GM23338 (cell line): ENCODE measurements at regions not wholly inside any gene's neighbourhood (a gene's known extent, or its start where the extent isn't known, plus 50 kb on each side); places are given as distances from the start of the nearest gene placed in this dataset.

Source experiments
- ATAC-seq: fragments of 200-7000 bp; cut with Tn5 transposase; 3 replicates; pipeline ENCODE4 v1.9.1; 2020
- DNase-seq: peaks from one replicate; pipeline ENCODE4 v3.0.0-alpha.2; 2015; ENCODE audit warnings: low spot score
- H2AFZ ChIP-seq: fragments of 200-600 bp; sonication (generic); 2 replicates; pipeline ENCODE4 v1.8.0; 2016; ENCODE audit warnings: antibody characterized with exemption, mild to moderate bottlenecking, moderate library complexity
- H3F3A ChIP-seq: fragments of 200-600 bp; sonication (generic); replicated peaks from 2 replicates; pipeline ENCODE4 v1.8.0; 2017; ENCODE audit warnings: antibody characterized with exemption, mixed run types, low read depth
- H3K27ac ChIP-seq: fragments of 200-600 bp; sonication (generic); 2 replicates; pipeline ENCODE4 v1.6.1; 2016; ENCODE audit warnings: low read depth
- H3K27me3 ChIP-seq: fragments of 200-600 bp; sonication (generic); 2 replicates; pipeline ENCODE4 v1.8.0; 2016; ENCODE audit warnings: mild to moderate bottlenecking, mixed run types, moderate library complexity; ENCODE audit not compliant: insufficient read depth
- H3K36me3 ChIP-seq: fragments of 200-600 bp; sonication (generic); 2 replicates; pipeline ENCODE4 v1.8.0; 2016; ENCODE audit warnings: mild to moderate bottlenecking; ENCODE audit not compliant: insufficient read depth
- H3K4me1 ChIP-seq: fragments of 200-600 bp; sonication (generic); 2 replicates; pipeline ENCODE4 v1.8.0; 2016; ENCODE audit warnings: mild to moderate bottlenecking, moderate library complexity; ENCODE audit not compliant: insufficient read depth
- H3K4me2 ChIP-seq: fragments of 200-600 bp; sonication (generic); 2 replicates; pipeline ENCODE4 v1.7.1; 2017; ENCODE audit warnings: mixed run types
- H3K4me3 ChIP-seq: fragments of 200-600 bp; sonication (generic); 2 replicates; pipeline ENCODE4 v1.6.1; 2016; ENCODE audit warnings: mixed run types
- H3K79me2 ChIP-seq: fragments of 200-600 bp; sonication (generic); replicated peaks from 2 replicates; pipeline ENCODE4 v1.8.0; 2017; ENCODE audit warnings: mild to moderate bottlenecking; ENCODE audit not compliant: insufficient read depth
- H3K9me2 ChIP-seq: fragments of 200-600 bp; sonication (generic); 2 replicates; pipeline ENCODE4 v1.8.0; 2017; ENCODE audit not compliant: insufficient read depth
- H4K20me1 ChIP-seq: fragments of 200-600 bp; sonication (generic); replicated peaks from 2 replicates; pipeline ENCODE4 v1.8.0; 2017; ENCODE audit warnings: mild to moderate bottlenecking; ENCODE audit not compliant: insufficient read depth
- H3K27ac Mint-ChIP-seq: 2 replicates; pipeline ENCODE4 v1.8.0; 2020; ENCODE audit warnings: inconsistent platforms, mild to moderate bottlenecking, moderate library complexity, mixed read lengths
- H3K27me3 Mint-ChIP-seq: 3 replicates; pipeline ENCODE4 v1.8.0; 2022; ENCODE audit warnings: low read depth, mild to moderate bottlenecking, moderate library complexity, mixed read lengths, inconsistent platforms; ENCODE audit not compliant: insufficient read depth, poor library complexity
- H3K36me3 Mint-ChIP-seq: 3 replicates; pipeline ENCODE4 v1.8.0; 2021; ENCODE audit warnings: low read depth, mild to moderate bottlenecking, inconsistent platforms, moderate library complexity, mixed read lengths
- H3K4me1 Mint-ChIP-seq: 3 replicates; pipeline ENCODE4 v1.8.0; 2020; ENCODE audit warnings: mild to moderate bottlenecking, inconsistent platforms, mixed read lengths
- H3K4me3 Mint-ChIP-seq: 3 replicates; pipeline ENCODE4 v1.8.0; 2021; ENCODE audit warnings: moderate library complexity, mild to moderate bottlenecking, inconsistent platforms, mixed read lengths
- H3K9me3 Mint-ChIP-seq: 3 replicates; pipeline ENCODE4 v1.8.0; 2020; ENCODE audit warnings: moderate library complexity, mild to moderate bottlenecking, inconsistent platforms, mixed read lengths
- CTCF ChIP-seq, 2 experiments: fragments of 200-600 bp in 1 of 2; sonication (generic) in 1 of 2; conservative IDR thresholded peaks; 2 replicates each; pipeline versions ENCODE4 v1.5.1 to v1.6.1; 2016 to 2017; ENCODE audit warnings: antibody characterized with exemption in 2 of 2, low read depth in 2 of 2, mild to moderate bottlenecking in 2 of 2, moderate library complexity in 1 of 2
- EZH2 ChIP-seq: fragments of 200-600 bp; sonication (generic); IDR thresholded peaks from one replicate; pipeline ENCODE4 v1.8.0; 2017; ENCODE audit warnings: antibody characterized with exemption, mild to moderate bottlenecking, low read depth; ENCODE audit not compliant: unreplicated experiment
- NANOG ChIP-seq: IDR thresholded peaks from 2 replicates; pipeline ENCODE4 v1.6.1; 2016; ENCODE audit warnings: antibody characterized with exemption, borderline replicate concordance
- POLR2AphosphoS5 ChIP-seq: IDR thresholded peaks from 2 replicates; pipeline ENCODE4 v1.6.1; 2016; ENCODE audit warnings: antibody characterized with exemption, low read depth
- STAT1 ChIP-seq: IDR thresholded peaks from one replicate; pipeline ENCODE4 v1.6.1; 2016; ENCODE audit warnings: antibody characterized with exemption; ENCODE audit not compliant: unreplicated experiment
- ZNF462 ChIP-seq: fragments of 250-450 bp; sonication (Bioruptor Pico); IDR thresholded peaks from 2 replicates; pipeline ENCODE4 v1.5.0; 2020; ENCODE audit warnings: mild to moderate bottlenecking, moderate library complexity

GRCh38 chr1:168799927-168800605, 71.1 kb upstream of the DPT start (continued):
- TF ChIP-seq ZNF462 (CRISPR knock-in tag) (no peak), CTCF (conservative IDR thresholded peaks at IDR 0.05; ENCODE audit: low read depth in 2 of 2) (no peak), POLR2AphosphoS5 (no peak), NANOG (no peak), EZH2 (no peak)

- ATAC-seq, result no peak; the same call in 2 of the 3 replicates
- Histone ChIP-seq H3K4me1 (peaks cover 7% of the 10 kb centered on the region; the same call in 1 of the 2 replicates), H3K4me3 (no peak overlapping the region), H2AFZ (no peak overlapping the region), H3K9me2 (no peaks in the 10 kb centered on the region), H3K4me2 (no peak overlapping the region), H3F3A (no peaks in the 10 kb centered on the region), H3K36me3 (no peaks in the 10 kb centered on the region), H3K27me3 (no peaks in the 10 kb centered on the region), H3K79me2 (no peaks in the 10 kb centered on the region), H3K27ac (no peak overlapping the region), H4K20me1 (no peaks in the 10 kb centered on the region)
- H3K9me3 Mint-ChIP-seq, result no peaks in the 10 kb centered on the region
- peaks cover 23% of the 10 kb centered on the region for H3K4me1 Mint-ChIP-seq
- no peak overlapping the region for H3K27ac Mint-ChIP-seq
- no peaks in the 10 kb centered on the region for H3K36me3 Mint-ChIP-seq
- H3K4me3 Mint-ChIP-seq, result no peak overlapping the region
- no peak for DNase-seq
- H3K27me3 Mint-ChIP-seq, result no peaks in the 10 kb centered on the region
- no peak for TF ChIP-seq NANOG
- no peak for TF ChIP-seq STAT1
- no peak for TF ChIP-seq ZNF462 (CRISPR knock-in tag)
- TF ChIP-seq POLR2AphosphoS5, result no peak
Measured at GRCh38 chr1:168801032-168801745, 72.2 kb upstream of the DPT start.
